ENCODE measurements at regions not wholly inside any gene's neighbourhood (a gene's known extent, or its start where the extent isn't known, plus 50 kb on each side); places are given as distances from the start of the nearest gene placed in this dataset.

- Histone ChIP-seq H3K4me2 (ENCODE audit: insufficient read depth, low read length) (no peak overlapping the region), H3K4me3 (replicated peaks in 1 of 3; ENCODE audit: insufficient read depth in 1 of 3, low read depth in 1 of 3, low read length in 3 of 3) (no peak overlapping the region), H3K79me2 (ENCODE audit: control insufficient read depth, insufficient read depth, low read length) (no peaks in the 10 kb centered on the region), H3K9me3 (replicated peaks; ENCODE audit: control insufficient read depth, insufficient read depth, low read length) (no peaks in the 10 kb centered on the region), H3K36me3 (ENCODE audit: control insufficient read depth in 2 of 2, extremely low read depth in 1 of 2, insufficient read depth in 2 of 2, low read length in 2 of 2) (no peaks in the 10 kb centered on the region), H2AFZ (ENCODE audit: low read depth, low read length) (no peak overlapping the region), H3K9me1 (replicated peaks; ENCODE audit: control insufficient read depth, extremely low read depth, insufficient read depth, low read length) (no peaks in the 10 kb centered on the region), H3K4me1 (ENCODE audit: control insufficient read depth, extremely low read depth, insufficient read depth, low read length) (no peaks in the 10 kb centered on the region), H3K27ac (ENCODE audit: insufficient read depth, low read depth, low read length) (no peak overlapping the region), H4K20me1 (replicated peaks; ENCODE audit: control insufficient read depth, extremely low read depth, insufficient read depth, low read length) (no peaks in the 10 kb centered on the region), H3K9ac (replicated peaks; ENCODE audit: extremely low read depth, insufficient read depth, low read length) (no peak overlapping the region), H3K27me3 (ENCODE audit: control insufficient read depth in 2 of 2, insufficient read depth in 2 of 2, low read length in 2 of 2) (no peaks in the 10 kb centered on the region)
- dilution Hi-C loops (cut with MboI; ENCODE audit: extremely low pct_ligation_motif_present, low sequenced_read_pairs) = no loop called here
- intact Hi-C loops (cut with micrococcal nuclease) = no loop called here
- no TSS peak for BruUV-seq (replicated peaks)
- DNase-seq (ENCODE audit: low read depth, low spot score) = no peak
- ChIA-PET CTCF (no interaction called here), POLR2A (no interaction called here)
- TF ChIP-seq, protein P1, sequence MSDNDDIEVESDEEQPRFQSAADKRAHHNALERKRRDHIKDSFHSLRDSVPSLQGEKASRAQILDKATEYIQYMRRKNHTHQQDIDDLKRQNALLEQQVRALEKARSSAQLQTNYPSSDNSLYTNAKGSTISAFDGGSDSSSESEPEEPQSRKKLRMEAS (IDR thresholded peaks at IDR 0.05; ENCODE audit: insufficient read depth, insufficient read length) = no peak
- TF ChIP-seq EZH2 (IDR thresholded peaks at IDR 0.05; ENCODE audit: borderline replicate concordance, low read depth, low read length, severe bottlenecking) (no peak), GATA2 (IDR thresholded peaks at IDR 0.05; ENCODE audit: insufficient read depth, insufficient read length, low read depth, low read length) (no peak), POLR2AphosphoS5 (IDR thresholded peaks at IDR 0.05; ENCODE audit: insufficient read depth, low read depth, low read length) (no peak), FOS (IDR thresholded peaks at IDR 0.05; ENCODE audit: borderline replicate concordance, insufficient read depth, low read length) (no peak), MYC (IDR thresholded peaks at IDR 0.05; ENCODE audit: low read depth, low read length) (no peak)
- TF ChIP-seq, protein P2, sequence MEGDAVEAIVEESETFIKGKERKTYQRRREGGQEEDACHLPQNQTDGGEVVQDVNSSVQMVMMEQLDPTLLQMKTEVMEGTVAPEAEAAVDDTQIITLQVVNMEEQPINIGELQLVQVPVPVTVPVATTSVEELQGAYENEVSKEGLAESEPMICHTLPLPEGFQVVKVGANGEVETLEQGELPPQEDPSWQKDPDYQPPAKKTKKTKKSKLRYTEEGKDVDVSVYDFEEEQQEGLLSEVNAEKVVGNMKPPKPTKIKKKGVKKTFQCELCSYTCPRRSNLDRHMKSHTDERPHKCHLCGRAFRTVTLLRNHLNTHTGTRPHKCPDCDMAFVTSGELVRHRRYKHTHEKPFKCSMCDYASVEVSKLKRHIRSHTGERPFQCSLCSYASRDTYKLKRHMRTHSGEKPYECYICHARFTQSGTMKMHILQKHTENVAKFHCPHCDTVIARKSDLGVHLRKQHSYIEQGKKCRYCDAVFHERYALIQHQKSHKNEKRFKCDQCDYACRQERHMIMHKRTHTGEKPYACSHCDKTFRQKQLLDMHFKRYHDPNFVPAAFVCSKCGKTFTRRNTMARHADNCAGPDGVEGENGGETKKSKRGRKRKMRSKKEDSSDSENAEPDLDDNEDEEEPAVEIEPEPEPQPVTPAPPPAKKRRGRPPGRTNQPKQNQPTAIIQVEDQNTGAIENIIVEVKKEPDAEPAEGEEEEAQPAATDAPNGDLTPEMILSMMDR (IDR thresholded peaks at IDR 0.05; ENCODE audit: extremely low read depth in 1 of 2, insufficient read depth in 1 of 2, low read depth in 1 of 2, low read length in 2 of 2) = no peak
- no peak for FAIRE-seq
These were observed 1521.6 kb upstream of the SLC39A10 start for GRCh38 chr2:194135463-194135862.

Data from endothelial cell of umbilical vein (primary cell).